ENCODE measurements at regions not wholly inside any gene's neighbourhood (a gene's known extent, or its start where the extent isn't known, plus 50 kb on each side); places are given as distances from the start of the nearest gene placed in this dataset.
"Not testable (repeated sequence)": the region's sequence is repeated elsewhere in the genome, so short reads cannot be mapped to it uniquely, and the experiment has no call there.

- H3K27me3 ChIP-seq (ENCODE audit: control insufficient read depth, insufficient read depth, low read length) = no peaks in the 10 kb centered on the region
- POLR2A ChIA-PET = no interaction called here
- no peak overlapping the region for H3K4me3 ChIP-seq (ENCODE audit: low read depth, low read length)
- no peak for TF ChIP-seq CTCF (IDR thresholded peaks at IDR 0.05; ENCODE audit: low read depth, low read length)
- H3K27ac ChIP-seq (ENCODE audit: low read depth, low read length) = no peak overlapping the region
- H3K9me3 ChIP-seq (ENCODE audit: control insufficient read depth, insufficient read depth, low read length) = no peaks in the 10 kb centered on the region
- CTCF ChIA-PET = no interaction called here
- no peak for DNase-seq (ENCODE audit: low read depth, low spot score)
Observed at GRCh38 chr9:78144008-78144381, 91.9 kb upstream of the CEP78 start.

GRCh38 chr9:78143281-78144007 is 92.4 kb upstream of the CEP78 start:
- ChIA-PET POLR2A (no interaction called here), CTCF (no interaction called here)
- Histone ChIP-seq H3K9me3 (ENCODE audit: control insufficient read depth, insufficient read depth, low read length) (no peaks in the 10 kb centered on the region), H3K27ac (ENCODE audit: low read depth, low read length) (no peak overlapping the region), H3K4me3 (ENCODE audit: low read depth, low read length) (no peak overlapping the region), H3K27me3 (ENCODE audit: control insufficient read depth, insufficient read depth, low read length) (no peaks in the 10 kb centered on the region)
- DNase-seq (ENCODE audit: low read depth, low spot score) = no peak
- no peak for TF ChIP-seq CTCF (IDR thresholded peaks at IDR 0.05; ENCODE audit: low read depth, low read length)

GRCh38 chr9:78142264-78142663 is 93.6 kb upstream of the CEP78 start:
- DNase-seq (ENCODE audit: low read depth, low spot score); H3K27ac ChIP-seq (ENCODE audit: low read depth, low read length); H3K9me3 ChIP-seq (ENCODE audit: control insufficient read depth, insufficient read depth, low read length); POLR2A ChIA-PET; H3K27me3 ChIP-seq (ENCODE audit: control insufficient read depth, insufficient read depth, low read length); H3K4me3 ChIP-seq (ENCODE audit: low read depth, low read length); CTCF ChIA-PET: not testable (repeated sequence)

GRCh38 chr9:78133751-78134150 is 102.1 kb upstream of the CEP78 start:
- DNase-seq (ENCODE audit: low read depth, low spot score) = no peak
- no peak overlapping the region for H3K27ac ChIP-seq (ENCODE audit: low read depth, low read length)
- ChIA-PET POLR2A (no interaction called here), CTCF (no interaction called here)
- no peak overlapping the region for H3K4me3 ChIP-seq (ENCODE audit: low read depth, low read length)
- H3K27me3 ChIP-seq (ENCODE audit: control insufficient read depth, insufficient read depth, low read length) = no peaks in the 10 kb centered on the region
- H3K9me3 ChIP-seq (ENCODE audit: control insufficient read depth, insufficient read depth, low read length) = no peaks in the 10 kb centered on the region
- TF ChIP-seq CTCF (IDR thresholded peaks at IDR 0.05; ENCODE audit: low read depth, low read length) = no peak

- POLR2A ChIA-PET = no interaction called here
- Histone ChIP-seq H3K9me3 (ENCODE audit: control insufficient read depth, insufficient read depth, low read length) (no peaks in the 10 kb centered on the region), H3K4me3 (ENCODE audit: low read depth, low read length) (peak overlapping the region; percentile 24), H3K27ac (ENCODE audit: low read depth, low read length) (no peak overlapping the region), H3K27me3 (ENCODE audit: control insufficient read depth, insufficient read depth, low read length) (no peaks in the 10 kb centered on the region)
- CTCF ChIA-PET = interaction anchor here (0.6 to 4.2 kb wide), 3 partner anchors 11 to 676 kb away, joined by 3 to 21 read pairs (median 8); no protein-coding TSS in a partner anchor
- DNase-seq (ENCODE audit: low read depth, low spot score) = no peak
- TF ChIP-seq CTCF (IDR thresholded peaks at IDR 0.05; ENCODE audit: low read depth, low read length) = no peak
Observed at GRCh38 chr9:78132701-78133058, 101.1 kb upstream of the GNAQ start.

Data from AG04450 (cell line).